ENCODE measurements at regions not wholly inside any gene's neighbourhood (a gene's known extent, or its start where the extent isn't known, plus 50 kb on each side); places are given as distances from the start of the nearest gene placed in this dataset.

GRCh38 chr2:145356056-145356455 is 836.1 kb upstream of the ZEB2 start:
- H3K4me3 ChIP-seq (replicated peaks; ENCODE audit: insufficient read depth, low read length): no peak overlapping the region
- DNase-seq (ENCODE audit: low read depth in 1 of 2, low spot score in 1 of 2): no peak
- H3K27ac ChIP-seq (replicated peaks): no peak overlapping the region
- H3K27me3 ChIP-seq (ENCODE audit: insufficient read depth, poor library complexity, severe bottlenecking): no peaks in the 10 kb centered on the region
- TF ChIP-seq SPI1 (IDR thresholded peaks at IDR 0.05; ENCODE audit: borderline replicate concordance, low read depth): no peak
- no peak for TF ChIP-seq REST (IDR thresholded peaks at IDR 0.05; ENCODE audit: insufficient replicate concordance, low read depth)
- no peak for TF ChIP-seq POLR2AphosphoS5 (IDR thresholded peaks at IDR 0.05; ENCODE audit: low read depth)
- TF ChIP-seq GABPA (IDR thresholded peaks at IDR 0.05; ENCODE audit: low read depth): no peak
- TF ChIP-seq CTCF (IDR thresholded peaks at IDR 0.05; ENCODE audit: insufficient read depth, low read length): no peak

GRCh38 chr2:145352484-145352883 is 832.6 kb upstream of the ZEB2 start:
- TF ChIP-seq GABPA (IDR thresholded peaks at IDR 0.05; ENCODE audit: low read depth) (no peak), POLR2AphosphoS5 (IDR thresholded peaks at IDR 0.05; ENCODE audit: low read depth) (no peak), SPI1 (IDR thresholded peaks at IDR 0.05; ENCODE audit: borderline replicate concordance, low read depth) (no peak), REST (IDR thresholded peaks at IDR 0.05; ENCODE audit: insufficient replicate concordance, low read depth) (no peak), CTCF (IDR thresholded peaks at IDR 0.05; ENCODE audit: insufficient read depth, low read length) (no peak)
- no peak overlapping the region for H3K27ac ChIP-seq (replicated peaks)
- no peak overlapping the region for H3K4me3 ChIP-seq (replicated peaks; ENCODE audit: insufficient read depth, low read length)
- no peak for DNase-seq (ENCODE audit: low read depth in 1 of 2, low spot score in 1 of 2)
- H3K27me3 ChIP-seq (ENCODE audit: insufficient read depth, poor library complexity, severe bottlenecking): no peaks in the 10 kb centered on the region

- no peaks in the 10 kb centered on the region for H3K27me3 ChIP-seq (ENCODE audit: insufficient read depth, poor library complexity, severe bottlenecking)
- H3K27ac ChIP-seq (replicated peaks): no peak overlapping the region
- TF ChIP-seq POLR2AphosphoS5 (IDR thresholded peaks at IDR 0.05; ENCODE audit: low read depth): no peak
- no peak for TF ChIP-seq SPI1 (IDR thresholded peaks at IDR 0.05; ENCODE audit: borderline replicate concordance, low read depth)
- no peak for TF ChIP-seq REST (IDR thresholded peaks at IDR 0.05; ENCODE audit: insufficient replicate concordance, low read depth)
- TF ChIP-seq CTCF (IDR thresholded peaks at IDR 0.05; ENCODE audit: insufficient read depth, low read length): no peak
- DNase-seq (ENCODE audit: low read depth in 1 of 2, low spot score in 1 of 2): no peak
- no peak overlapping the region for H3K4me3 ChIP-seq (replicated peaks; ENCODE audit: insufficient read depth, low read length)
These were observed 832.0 kb upstream of the ZEB2 start for GRCh38 chr2:145351864-145352425.

All from HL-60 (cell line).